Ishikawa (cell line): ENCODE measurements at regions not wholly inside any gene's neighbourhood (a gene's known extent, or its start where the extent isn't known, plus 50 kb on each side); places are given as distances from the start of the nearest gene placed in this dataset.

Experiments used
- CEBPB ChIP-seq: IDR thresholded peaks from 2 replicates; pipeline ENCODE4 v1.6.1; 2012
- CREB1 ChIP-seq: IDR thresholded peaks from 2 replicates; pipeline ENCODE4 v1.6.1; 2012; ENCODE audit warnings: low read depth
- EGR1 ChIP-seq: IDR thresholded peaks from 2 replicates; pipeline ENCODE4 v1.6.1; 2012
- EP300 ChIP-seq: IDR thresholded peaks from 2 replicates; pipeline ENCODE4 v1.6.1; 2012; ENCODE audit warnings: borderline replicate concordance
- FOXM1 ChIP-seq: IDR thresholded peaks from 2 replicates; pipeline ENCODE4 v1.6.1; 2012; ENCODE audit warnings: low read depth, borderline replicate concordance
- NFIC ChIP-seq: IDR thresholded peaks from 2 replicates; pipeline ENCODE4 v1.6.1; 2012
- RAD21 ChIP-seq: IDR thresholded peaks from 2 replicates; pipeline ENCODE4 v1.6.1; 2012; ENCODE audit warnings: low read depth
- REST ChIP-seq: IDR thresholded peaks from 2 replicates; pipeline ENCODE4 v1.6.1; 2012; ENCODE audit warnings: low read depth, mild to moderate bottlenecking
- TAF1 ChIP-seq: IDR thresholded peaks from 2 replicates; pipeline ENCODE4 v1.6.1; 2012; ENCODE audit warnings: low read depth, mild to moderate bottlenecking
- TCF12 ChIP-seq: IDR thresholded peaks from 2 replicates; pipeline ENCODE4 v1.6.1; 2012; ENCODE audit warnings: low read depth
- TEAD4 ChIP-seq: IDR thresholded peaks from 2 replicates; pipeline ENCODE4 v1.6.1; 2012
- YY1 ChIP-seq: IDR thresholded peaks from 2 replicates; pipeline ENCODE4 v1.6.1; 2012; ENCODE audit warnings: low read depth
- ZBTB7A ChIP-seq: IDR thresholded peaks from 2 replicates; pipeline ENCODE4 v1.6.1; 2012; ENCODE audit warnings: low read depth
- TF ChIP-seq, protein P1 (sequence below): IDR thresholded peaks from 2 replicates; pipeline ENCODE4 v1.6.1; 2012
- TF ChIP-seq, protein P2 (sequence below): IDR thresholded peaks from 2 replicates; pipeline ENCODE4 v1.6.1; 2012

DNA sequence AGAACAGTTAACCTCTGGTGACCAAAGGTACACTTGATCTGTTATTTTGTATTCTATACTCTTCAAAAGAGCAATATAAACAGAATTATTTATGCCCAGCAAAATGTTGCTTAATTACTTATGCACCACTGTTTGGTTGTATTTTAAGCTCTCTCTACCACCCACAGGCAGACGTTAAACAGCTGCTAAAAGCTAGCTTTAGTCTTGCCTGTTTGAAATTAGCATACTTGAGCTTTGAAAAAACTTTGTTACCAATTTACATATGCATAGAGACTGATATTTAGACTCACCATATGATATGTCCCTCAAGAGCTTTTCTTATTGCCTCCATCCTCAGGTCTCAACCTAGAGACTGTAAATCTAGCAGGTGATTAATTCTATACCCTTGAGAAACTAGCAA lies 426.9 kb downstream of the NR4A2 start:
- TF ChIP-seq ZBTB7A: no peak
- no peak for TF ChIP-seq RAD21
- no peak for TF ChIP-seq EGR1
- no peak for TF ChIP-seq TEAD4
- TF ChIP-seq CEBPB: no peak

GRCh38 chr2:155904720-155905119 lies 427.8 kb downstream of the NR4A2 start:
- TF ChIP-seq YY1 (no peak), FOXM1 (no peak), RAD21 (no peak), REST (no peak), CREB1 (no peak), CEBPB (no peak), EGR1 (no peak), TEAD4 (no peak)

GRCh38 chr2:155902635-155903034 lies 429.9 kb downstream of the NR4A2 start:
- TF ChIP-seq REST: no peak
- no peak for TF ChIP-seq TAF1
- TF ChIP-seq EGR1: no peak
- no peak for TF ChIP-seq ZBTB7A
- no peak for TF ChIP-seq NFIC
- no peak for TF ChIP-seq YY1
- TF ChIP-seq, protein P1, sequence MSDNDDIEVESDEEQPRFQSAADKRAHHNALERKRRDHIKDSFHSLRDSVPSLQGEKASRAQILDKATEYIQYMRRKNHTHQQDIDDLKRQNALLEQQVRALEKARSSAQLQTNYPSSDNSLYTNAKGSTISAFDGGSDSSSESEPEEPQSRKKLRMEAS: no peak
- TF ChIP-seq EP300: no peak
- TF ChIP-seq TEAD4: no peak
- TF ChIP-seq RAD21: no peak
- no peak for TF ChIP-seq CREB1
- TF ChIP-seq TCF12: no peak
- TF ChIP-seq CEBPB: no peak
- TF ChIP-seq FOXM1: no peak
- TF ChIP-seq, protein P2, sequence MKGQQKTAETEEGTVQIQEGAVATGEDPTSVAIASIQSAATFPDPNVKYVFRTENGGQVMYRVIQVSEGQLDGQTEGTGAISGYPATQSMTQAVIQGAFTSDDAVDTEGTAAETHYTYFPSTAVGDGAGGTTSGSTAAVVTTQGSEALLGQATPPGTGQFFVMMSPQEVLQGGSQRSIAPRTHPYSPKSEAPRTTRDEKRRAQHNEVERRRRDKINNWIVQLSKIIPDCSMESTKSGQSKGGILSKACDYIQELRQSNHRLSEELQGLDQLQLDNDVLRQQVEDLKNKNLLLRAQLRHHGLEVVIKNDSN: no peak

DNA sequence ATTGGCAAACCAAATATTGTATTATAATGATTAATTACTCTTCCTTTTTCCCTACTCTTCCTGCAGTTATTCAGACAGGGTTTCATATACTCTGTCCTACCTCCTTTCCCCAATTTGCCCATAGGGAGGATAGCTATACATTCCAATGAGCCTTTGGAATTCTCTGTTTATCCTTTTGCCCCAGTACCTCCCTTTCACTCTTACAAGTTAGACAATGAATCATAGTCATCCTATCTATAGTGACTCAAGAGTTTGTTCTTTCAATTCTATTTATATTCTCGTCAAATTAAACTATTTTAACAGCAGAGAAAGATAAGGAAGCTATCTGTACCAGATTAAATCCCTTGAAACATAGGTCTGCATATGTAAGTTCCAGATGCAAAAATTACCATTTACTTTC lies 437.5 kb downstream of the NR4A2 start:
- no peak for TF ChIP-seq TEAD4
- TF ChIP-seq YY1: no peak
- no peak for TF ChIP-seq ZBTB7A
- TF ChIP-seq CEBPB: no peak
- TF ChIP-seq, protein P1: no peak
- TF ChIP-seq FOXM1: no peak
- TF ChIP-seq EGR1: no peak
- no peak for TF ChIP-seq TAF1
- TF ChIP-seq, protein P2: no peak
- TF ChIP-seq RAD21: no peak
- no peak for TF ChIP-seq EP300
- no peak for TF ChIP-seq REST
- no peak for TF ChIP-seq TCF12
- no peak for TF ChIP-seq NFIC
- no peak for TF ChIP-seq CREB1

DNA sequence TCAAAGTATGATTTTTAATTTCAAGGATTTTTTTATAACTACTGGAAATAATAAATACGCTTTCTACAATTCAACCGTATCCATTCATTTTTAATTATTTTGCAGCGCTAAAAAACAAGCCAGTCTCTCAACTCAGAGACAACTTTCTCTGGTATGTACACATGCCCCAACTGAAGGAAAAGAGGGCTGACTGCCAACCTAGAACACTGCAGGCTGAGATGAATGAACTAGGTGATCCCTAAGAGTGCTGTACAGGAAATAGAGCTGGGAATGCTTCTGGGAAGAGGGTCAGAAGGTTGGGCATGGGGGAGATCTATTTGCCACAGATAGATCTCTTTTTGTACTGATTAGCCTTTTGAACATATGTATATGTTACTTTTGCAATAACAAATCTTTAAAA lies 460.1 kb downstream of the NR4A2 start:
- TF ChIP-seq YY1 (no peak), REST (no peak), NFIC (no peak), CREB1 (no peak), RAD21 (no peak), ZBTB7A (no peak), CEBPB (no peak), EGR1 (no peak)
- TF ChIP-seq, protein P1: no peak
- TF ChIP-seq, protein P2: no peak
